AG09309 (cell line): ENCODE measurements at regions not wholly inside any gene's neighbourhood (a gene's known extent, or its start where the extent isn't known, plus 50 kb on each side); places are given as distances from the start of the nearest gene placed in this dataset.

ENCODE experiments used
- DNase-seq: peaks from one replicate; pipeline ENCODE4 v3.0.0-alpha.2; 2010; ENCODE audit warnings: low read depth
- H3K4me3 ChIP-seq: 2 replicates; pipeline ENCODE4 v1.5.1; 2011; ENCODE audit warnings: mild to moderate bottlenecking, low read depth, low read length, moderate library complexity; ENCODE audit not compliant: control insufficient read depth
- CTCF ChIP-seq: IDR thresholded peaks from 2 replicates; pipeline ENCODE4 v1.5.1; 2011; ENCODE audit warnings: mild to moderate bottlenecking, low read depth, low read length, inconsistent platforms; ENCODE audit not compliant: insufficient read depth, control insufficient read depth; ENCODE audit errors: missing control alignments

GRCh38 chr14:100975671-100976070 lies 72.1 kb upstream of the RTL1 start:
- TF ChIP-seq CTCF, result no peak
- no peak overlapping the region for H3K4me3 ChIP-seq
- no peak for DNase-seq

- no peak for DNase-seq
- TF ChIP-seq CTCF, result no peak
Observed at GRCh38 chr14:100979079-100979478, 75.6 kb upstream of the RTL1 start.

GRCh38 chr14:100979780-100980179 lies 76.3 kb upstream of the RTL1 start:
- H3K4me3 ChIP-seq, result no peak overlapping the region
- peak; percentile 29 for DNase-seq
- TF ChIP-seq CTCF, result no peak

More at GRCh38 chr14:100979079-100979478, 75.6 kb upstream of the RTL1 start:
- H3K4me3 ChIP-seq, result no peak overlapping the region

GRCh38 chr14:100980823-100981222 lies 77.3 kb upstream of the RTL1 start:
- no peak overlapping the region for H3K4me3 ChIP-seq
- DNase-seq, result no peak
- no peak for TF ChIP-seq CTCF

GRCh38 chr14:100981809-100982208 lies 78.3 kb upstream of the RTL1 start:
- no peak for TF ChIP-seq CTCF
- no peak for DNase-seq

GRCh38 chr14:100982353-100982752 lies 78.8 kb upstream of the RTL1 start:
- no peak overlapping the region for H3K4me3 ChIP-seq
- TF ChIP-seq CTCF, result no peak
- no peak for DNase-seq

More at GRCh38 chr14:100981809-100982208, 78.3 kb upstream of the RTL1 start:
- no peak overlapping the region for H3K4me3 ChIP-seq

GRCh38 chr14:100982762-100983161 lies 79.2 kb upstream of the RTL1 start:
- TF ChIP-seq CTCF, result no peak
- no peak overlapping the region for H3K4me3 ChIP-seq
- no peak for DNase-seq
